ENCODE measurements at regions not wholly inside any gene's neighbourhood (a gene's known extent, or its start where the extent isn't known, plus 50 kb on each side); places are given as distances from the start of the nearest gene placed in this dataset.

DNA sequence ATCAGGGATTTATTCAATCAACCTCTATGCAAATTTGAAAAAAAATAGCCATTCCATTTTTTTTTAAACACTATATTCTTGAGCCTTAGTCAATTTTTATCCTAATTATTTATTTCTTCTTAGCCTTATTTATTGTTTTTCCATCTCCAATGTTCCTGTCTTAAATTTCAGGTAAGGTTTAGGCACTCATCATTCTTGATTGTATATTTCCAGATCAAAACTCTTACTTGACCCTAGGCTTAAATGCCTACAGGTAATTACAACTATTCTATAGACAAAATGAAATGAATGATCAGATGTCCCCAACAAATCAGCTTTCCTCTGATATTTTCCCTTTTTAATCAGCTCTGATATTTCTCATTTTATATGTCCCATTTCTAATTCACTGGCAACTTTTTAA is 402.6 kb upstream of the EPHA7 start:
- DNase-seq: no peak

DNA sequence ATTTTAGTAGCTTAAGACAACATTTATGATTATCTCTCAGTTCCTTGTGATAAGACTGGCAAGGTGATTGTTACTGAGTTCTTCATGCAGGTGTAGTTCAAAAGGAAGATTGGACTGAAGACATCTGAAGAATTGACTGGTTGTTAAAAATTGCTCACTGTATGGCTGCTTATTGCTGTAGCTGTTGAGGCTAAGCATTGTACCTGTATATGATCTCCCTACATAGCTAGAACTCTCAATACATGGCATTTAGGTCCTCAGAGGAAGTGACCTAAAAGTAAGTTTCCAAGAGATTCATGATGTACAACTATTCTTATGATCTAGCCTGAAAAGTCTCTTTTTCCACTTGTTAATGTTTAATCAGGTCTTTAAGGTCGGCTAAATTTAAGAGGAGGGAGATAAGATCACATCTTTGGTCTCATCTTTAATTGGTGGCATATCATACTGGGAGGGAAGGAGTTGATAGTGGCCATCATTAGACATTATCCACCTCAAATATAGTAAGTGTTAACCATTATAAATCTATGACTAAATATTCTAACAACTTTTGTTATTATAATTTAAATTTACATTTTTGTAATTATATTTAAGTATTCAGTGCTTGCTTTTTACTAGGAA is 401.2 kb upstream of the EPHA7 start:
- DNase-seq: no peak

DNA sequence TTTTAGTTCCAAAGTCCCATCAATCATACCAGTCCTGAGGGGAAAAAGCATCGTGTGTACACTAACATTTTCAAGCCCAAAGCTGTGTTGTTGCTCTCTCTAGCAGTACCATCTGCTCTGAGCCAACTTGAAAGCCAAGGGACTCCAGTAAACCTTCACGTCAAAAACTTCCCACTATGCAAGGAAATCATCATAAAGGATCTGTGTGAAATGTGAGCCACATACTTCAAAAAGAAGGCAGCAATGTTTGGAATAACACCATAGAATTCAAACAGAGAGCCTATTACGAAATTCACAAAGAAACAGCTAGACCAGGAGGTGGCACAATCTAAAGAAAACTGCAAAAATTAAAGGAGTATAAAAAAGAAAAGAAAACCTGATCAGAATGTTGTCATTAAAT is 399.8 kb upstream of the EPHA7 start:
- DNase-seq: no peak

- no peak for DNase-seq
Observed at GRCh38 chr6:93817937-93818336, 398.6 kb upstream of the EPHA7 start.

GRCh38 chr6:93806409-93807270 is 387.3 kb upstream of the EPHA7 start:
- no peak for DNase-seq

GRCh38 chr6:93801101-93801847 is 381.9 kb upstream of the EPHA7 start:
- DNase-seq: no peak

GRCh38 chr6:93799226-93799625 is 379.9 kb upstream of the EPHA7 start:
- DNase-seq: no peak

DNA sequence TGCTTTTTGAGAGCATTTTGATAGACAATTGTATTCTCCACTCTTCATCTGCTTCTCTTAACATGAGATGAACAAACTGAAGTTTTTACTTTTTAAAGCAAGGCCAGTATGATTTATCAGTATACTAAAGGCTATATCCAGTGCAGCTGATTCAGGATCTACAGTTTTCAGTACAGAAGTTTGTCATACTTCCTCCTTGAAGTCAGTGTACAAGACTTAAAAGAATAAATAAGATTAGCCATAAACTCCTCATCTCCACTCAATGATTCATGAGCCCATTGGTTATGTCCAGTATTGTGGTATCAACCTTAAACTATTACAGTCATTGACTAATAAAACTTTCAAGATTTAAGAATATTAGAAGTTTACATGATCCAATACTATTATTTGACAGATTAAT is 374.8 kb upstream of the EPHA7 start:
- no peak for DNase-seq

DNA sequence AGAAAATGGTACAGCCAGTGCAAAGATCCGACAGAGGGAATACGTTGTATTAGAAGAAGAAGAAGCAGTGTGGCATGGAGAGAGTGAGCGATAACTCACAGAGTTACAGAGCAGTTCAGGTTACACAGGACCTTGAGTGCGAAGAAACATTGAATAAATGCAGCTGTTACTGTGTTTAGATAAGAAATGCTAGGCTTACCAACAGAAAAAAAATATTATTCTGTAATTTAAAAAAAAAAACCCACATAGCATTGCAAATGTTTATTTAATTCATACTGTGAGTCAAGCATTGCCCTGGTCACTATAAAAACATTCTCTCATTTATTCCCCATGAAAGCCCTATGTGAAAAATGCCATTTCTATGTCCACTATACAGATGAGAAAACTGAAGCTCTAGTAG is 373.4 kb upstream of the EPHA7 start:
- DNase-seq: no peak

DNA sequence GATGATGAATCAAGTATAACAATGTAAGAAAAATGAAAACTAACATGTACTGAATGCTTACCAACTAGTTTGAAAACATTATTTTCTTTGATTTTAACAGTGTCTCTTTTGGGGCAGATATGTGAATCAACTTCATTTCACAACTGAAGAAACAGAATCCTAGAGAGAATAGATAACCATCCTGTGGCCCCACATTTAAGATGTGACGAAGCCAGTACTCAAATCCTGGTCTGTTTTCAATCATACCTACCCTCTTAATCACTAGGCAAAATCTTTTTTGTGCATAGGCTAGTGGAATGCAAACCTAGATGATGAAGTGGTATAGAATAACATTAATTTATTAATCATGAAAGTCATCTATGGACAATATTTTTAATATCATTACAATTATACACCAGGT is 371.6 kb upstream of the EPHA7 start:
- no peak for DNase-seq

- no peak for DNase-seq
Observed at GRCh38 chr6:93789532-93789931, 370.2 kb upstream of the EPHA7 start.

GRCh38 chr6:93787841-93788240 is 368.5 kb upstream of the EPHA7 start:
- no peak for DNase-seq

- DNase-seq: no peak
Observed at GRCh38 chr6:93786474-93787330, 367.3 kb upstream of the EPHA7 start.

DNA sequence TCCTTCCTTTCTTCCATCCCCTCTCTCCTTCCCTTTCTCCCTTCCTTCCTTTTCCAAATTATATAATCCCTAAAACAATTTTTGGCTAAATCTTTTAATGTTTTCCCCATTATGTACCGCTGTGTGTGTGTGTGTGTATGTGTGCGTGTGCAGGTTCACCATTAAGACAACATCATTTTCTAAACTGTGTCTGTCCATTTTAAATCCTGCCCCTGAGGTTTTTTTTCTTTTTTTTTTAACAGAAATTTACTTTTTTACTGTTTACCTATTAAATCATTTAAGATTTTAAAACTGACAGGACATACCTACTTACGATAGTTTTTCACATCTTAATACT is 366.3 kb upstream of the EPHA7 start:
- DNase-seq: no peak

- peak; percentile 15 for DNase-seq
Observed at GRCh38 chr6:93784794-93785693, 365.7 kb upstream of the EPHA7 start.

- DNase-seq: no peak
Observed at GRCh38 chr6:93779086-93779841, 359.9 kb upstream of the EPHA7 start.

- no peak for DNase-seq
Observed at GRCh38 chr6:93759190-93759589, 339.8 kb upstream of the EPHA7 start.

DNA sequence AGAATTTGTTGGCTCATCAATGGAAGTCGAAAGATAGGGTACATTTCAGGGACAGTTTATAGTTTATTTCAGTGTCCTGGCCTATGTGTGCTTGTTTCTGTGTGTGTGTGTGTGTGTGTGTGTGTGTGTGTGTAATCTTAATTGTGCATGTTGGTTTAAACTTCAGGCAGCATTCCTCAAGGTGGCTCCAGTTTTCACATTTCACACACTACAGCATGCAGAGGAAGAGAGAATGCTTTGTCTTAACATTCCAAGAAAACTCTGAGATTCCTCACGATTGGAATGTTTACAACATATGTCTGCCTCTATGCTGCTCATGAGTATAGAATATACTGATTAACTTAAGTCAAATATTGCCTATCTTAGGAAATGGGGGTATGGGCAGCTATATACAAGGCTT is 332.6 kb upstream of the EPHA7 start:
- DNase-seq: no peak

GRCh38 chr6:93749930-93750329 is 330.6 kb upstream of the EPHA7 start:
- no peak for DNase-seq

DNA sequence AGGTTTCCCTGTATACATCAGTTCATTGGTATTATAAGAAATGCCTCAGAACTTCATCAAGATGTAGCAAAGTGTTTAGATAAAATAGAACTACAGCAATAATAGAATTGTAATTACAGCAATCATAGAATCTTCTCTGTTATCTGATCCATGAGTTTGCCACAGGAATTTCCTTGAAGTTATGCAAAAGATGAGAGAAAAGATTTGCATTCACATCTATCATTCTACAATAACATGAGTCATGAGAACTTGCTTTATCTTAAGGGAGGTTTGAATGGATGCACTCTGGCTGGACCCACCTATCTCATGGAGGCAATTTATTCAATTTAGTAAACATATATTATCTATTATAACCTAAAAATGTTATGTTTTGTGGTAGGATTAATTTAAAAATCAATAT is 329.8 kb upstream of the EPHA7 start:
- DNase-seq: no peak

DNA sequence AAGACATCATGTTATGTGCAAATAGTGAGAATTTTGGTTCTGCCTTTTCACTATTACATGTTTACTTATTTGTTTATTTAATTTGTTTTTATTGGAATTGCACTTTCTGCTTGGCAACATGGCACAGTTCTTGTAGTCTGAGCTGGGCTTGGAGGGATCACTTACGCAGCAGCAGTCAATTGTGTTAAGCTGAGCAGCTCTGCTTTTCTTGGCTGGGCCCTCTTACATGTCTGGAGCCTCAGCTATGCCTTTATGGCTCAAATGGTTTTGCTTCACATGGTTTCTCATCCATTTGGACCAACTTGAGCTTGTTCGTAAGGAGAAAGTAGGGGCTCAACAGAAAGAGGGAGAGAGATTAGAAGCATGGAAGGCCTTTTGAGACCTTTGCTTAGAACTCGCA is 327.5 kb upstream of the EPHA7 start:
- DNase-seq: no peak

All from RPMI8226 (cell line).